GM23338 (cell line): ENCODE measurements at regions not wholly inside any gene's neighbourhood (a gene's known extent, or its start where the extent isn't known, plus 50 kb on each side); places are given as distances from the start of the nearest gene placed in this dataset.

ENCODE experiments used
- ATAC-seq: fragments of 200-7000 bp; cut with Tn5 transposase; 3 replicates; pipeline ENCODE4 v1.9.1; 2020
- DNase-seq: peaks from one replicate; pipeline ENCODE4 v3.0.0-alpha.2; 2015; ENCODE audit warnings: low spot score
- H2AFZ ChIP-seq: fragments of 200-600 bp; sonication (generic); 2 replicates; pipeline ENCODE4 v1.8.0; 2016; ENCODE audit warnings: antibody characterized with exemption, mild to moderate bottlenecking, moderate library complexity
- H3F3A ChIP-seq: fragments of 200-600 bp; sonication (generic); replicated peaks from 2 replicates; pipeline ENCODE4 v1.8.0; 2017; ENCODE audit warnings: antibody characterized with exemption, mixed run types, low read depth
- H3K27ac ChIP-seq: fragments of 200-600 bp; sonication (generic); 2 replicates; pipeline ENCODE4 v1.6.1; 2016; ENCODE audit warnings: low read depth
- H3K27me3 ChIP-seq: fragments of 200-600 bp; sonication (generic); 2 replicates; pipeline ENCODE4 v1.8.0; 2016; ENCODE audit warnings: mild to moderate bottlenecking, mixed run types, moderate library complexity; ENCODE audit not compliant: insufficient read depth
- H3K36me3 ChIP-seq: fragments of 200-600 bp; sonication (generic); 2 replicates; pipeline ENCODE4 v1.8.0; 2016; ENCODE audit warnings: mild to moderate bottlenecking; ENCODE audit not compliant: insufficient read depth
- H3K4me1 ChIP-seq: fragments of 200-600 bp; sonication (generic); 2 replicates; pipeline ENCODE4 v1.8.0; 2016; ENCODE audit warnings: mild to moderate bottlenecking, moderate library complexity; ENCODE audit not compliant: insufficient read depth
- H3K4me2 ChIP-seq: fragments of 200-600 bp; sonication (generic); 2 replicates; pipeline ENCODE4 v1.7.1; 2017; ENCODE audit warnings: mixed run types
- H3K4me3 ChIP-seq: fragments of 200-600 bp; sonication (generic); 2 replicates; pipeline ENCODE4 v1.6.1; 2016; ENCODE audit warnings: mixed run types
- H3K79me2 ChIP-seq: fragments of 200-600 bp; sonication (generic); replicated peaks from 2 replicates; pipeline ENCODE4 v1.8.0; 2017; ENCODE audit warnings: mild to moderate bottlenecking; ENCODE audit not compliant: insufficient read depth
- H3K9me2 ChIP-seq: fragments of 200-600 bp; sonication (generic); 2 replicates; pipeline ENCODE4 v1.8.0; 2017; ENCODE audit not compliant: insufficient read depth
- H4K20me1 ChIP-seq: fragments of 200-600 bp; sonication (generic); replicated peaks from 2 replicates; pipeline ENCODE4 v1.8.0; 2017; ENCODE audit warnings: mild to moderate bottlenecking; ENCODE audit not compliant: insufficient read depth
- H3K27ac Mint-ChIP-seq: 2 replicates; pipeline ENCODE4 v1.8.0; 2020; ENCODE audit warnings: inconsistent platforms, mild to moderate bottlenecking, moderate library complexity, mixed read lengths
- H3K27me3 Mint-ChIP-seq: 3 replicates; pipeline ENCODE4 v1.8.0; 2022; ENCODE audit warnings: low read depth, mild to moderate bottlenecking, moderate library complexity, mixed read lengths, inconsistent platforms; ENCODE audit not compliant: insufficient read depth, poor library complexity
- H3K36me3 Mint-ChIP-seq: 3 replicates; pipeline ENCODE4 v1.8.0; 2021; ENCODE audit warnings: low read depth, mild to moderate bottlenecking, inconsistent platforms, moderate library complexity, mixed read lengths
- H3K4me1 Mint-ChIP-seq: 3 replicates; pipeline ENCODE4 v1.8.0; 2020; ENCODE audit warnings: mild to moderate bottlenecking, inconsistent platforms, mixed read lengths
- H3K4me3 Mint-ChIP-seq: 3 replicates; pipeline ENCODE4 v1.8.0; 2021; ENCODE audit warnings: moderate library complexity, mild to moderate bottlenecking, inconsistent platforms, mixed read lengths
- H3K9me3 Mint-ChIP-seq: 3 replicates; pipeline ENCODE4 v1.8.0; 2020; ENCODE audit warnings: moderate library complexity, mild to moderate bottlenecking, inconsistent platforms, mixed read lengths
- CREB1 ChIP-seq: fragments of 250-450 bp; sonication (Bioruptor Pico); IDR thresholded peaks from 2 replicates; pipeline ENCODE4 v1.5.0; 2020; ENCODE audit warnings: low read depth, mild to moderate bottlenecking, moderate library complexity
- ETS1 ChIP-seq: IDR thresholded peaks from 2 replicates; pipeline ENCODE4 v1.6.1; 2016; ENCODE audit warnings: antibody characterized with exemption
- EZH2phosphoT487 ChIP-seq: fragments of 200-600 bp; sonication (generic); IDR thresholded peaks from one replicate; pipeline ENCODE4 v1.8.1; 2018; ENCODE audit warnings: antibody characterized with exemption; ENCODE audit not compliant: unreplicated experiment
- JUNB ChIP-seq: IDR thresholded peaks from one replicate; pipeline ENCODE4 v1.6.1; 2016; ENCODE audit warnings: antibody characterized with exemption; ENCODE audit not compliant: unreplicated experiment
- REST ChIP-seq: IDR thresholded peaks from one replicate; pipeline ENCODE4 v1.6.1; 2018; ENCODE audit warnings: antibody characterized with exemption; ENCODE audit not compliant: unreplicated experiment
- STAT1 ChIP-seq: IDR thresholded peaks from one replicate; pipeline ENCODE4 v1.6.1; 2016; ENCODE audit warnings: antibody characterized with exemption; ENCODE audit not compliant: unreplicated experiment
- ZNF114 ChIP-seq: fragments of 250-450 bp; sonication (Bioruptor Pico); IDR thresholded peaks from 2 replicates; pipeline ENCODE4 v1.5.0; 2020; ENCODE audit warnings: mild to moderate bottlenecking, moderate library complexity
- ZNF331 ChIP-seq: fragments of 250-450 bp; sonication (Bioruptor Pico); IDR thresholded peaks from 2 replicates; pipeline ENCODE4 v1.5.0; 2020; ENCODE audit warnings: low read depth, mild to moderate bottlenecking, moderate library complexity
- TF ChIP-seq, protein P1 (sequence below): fragments of 250-450 bp; sonication (Bioruptor Pico); IDR thresholded peaks from 2 replicates; pipeline ENCODE4 v1.5.0; 2020; ENCODE audit warnings: mild to moderate bottlenecking, moderate library complexity

DNA sequence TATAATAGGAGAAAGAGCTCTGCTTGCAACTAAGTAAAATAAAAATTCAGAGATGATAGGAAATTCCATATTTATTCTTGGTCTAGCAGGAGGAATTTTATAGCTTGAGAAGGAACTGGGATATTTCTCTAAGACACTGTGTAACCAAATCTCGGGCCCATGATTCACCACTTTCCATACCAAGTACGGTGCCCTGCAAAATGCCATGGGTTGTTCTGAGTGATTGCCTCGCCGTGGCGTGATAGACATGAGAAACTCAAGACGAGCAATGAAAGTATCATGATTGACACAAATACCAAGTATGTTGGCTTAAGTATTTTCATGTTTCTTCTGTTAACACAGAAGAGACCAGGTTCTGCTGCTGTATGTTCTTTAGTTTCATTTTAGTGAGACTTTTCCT is 167.2 kb downstream of the LMO4 start:
- DNase-seq = no peak
- Histone ChIP-seq H3K36me3 (no peaks in the 10 kb centered on the region), H3F3A (no peaks in the 10 kb centered on the region), H3K4me3 (no peak overlapping the region), H3K4me2 (no peak overlapping the region), H3K9me2 (no peaks in the 10 kb centered on the region), H3K27ac (no peak overlapping the region), H3K27me3 (no peaks in the 10 kb centered on the region), H3K4me1 (no peaks in the 10 kb centered on the region), H2AFZ (no peak overlapping the region), H4K20me1 (no peaks in the 10 kb centered on the region), H3K79me2 (no peaks in the 10 kb centered on the region)
- peaks cover 5% of the 10 kb centered on the region; the same call in 2 of the 3 replicates for H3K4me1 Mint-ChIP-seq
- no peaks in the 10 kb centered on the region for H3K36me3 Mint-ChIP-seq
- H3K4me3 Mint-ChIP-seq = no peak overlapping the region
- ATAC-seq = no peak
- H3K27ac Mint-ChIP-seq = no peak overlapping the region
- no peaks in the 10 kb centered on the region for H3K9me3 Mint-ChIP-seq
- no peaks in the 10 kb centered on the region for H3K27me3 Mint-ChIP-seq
- TF ChIP-seq ZNF114 (CRISPR knock-in tag) = no peak
- TF ChIP-seq ETS1 = no peak
- TF ChIP-seq ZNF331 = no peak

DNA sequence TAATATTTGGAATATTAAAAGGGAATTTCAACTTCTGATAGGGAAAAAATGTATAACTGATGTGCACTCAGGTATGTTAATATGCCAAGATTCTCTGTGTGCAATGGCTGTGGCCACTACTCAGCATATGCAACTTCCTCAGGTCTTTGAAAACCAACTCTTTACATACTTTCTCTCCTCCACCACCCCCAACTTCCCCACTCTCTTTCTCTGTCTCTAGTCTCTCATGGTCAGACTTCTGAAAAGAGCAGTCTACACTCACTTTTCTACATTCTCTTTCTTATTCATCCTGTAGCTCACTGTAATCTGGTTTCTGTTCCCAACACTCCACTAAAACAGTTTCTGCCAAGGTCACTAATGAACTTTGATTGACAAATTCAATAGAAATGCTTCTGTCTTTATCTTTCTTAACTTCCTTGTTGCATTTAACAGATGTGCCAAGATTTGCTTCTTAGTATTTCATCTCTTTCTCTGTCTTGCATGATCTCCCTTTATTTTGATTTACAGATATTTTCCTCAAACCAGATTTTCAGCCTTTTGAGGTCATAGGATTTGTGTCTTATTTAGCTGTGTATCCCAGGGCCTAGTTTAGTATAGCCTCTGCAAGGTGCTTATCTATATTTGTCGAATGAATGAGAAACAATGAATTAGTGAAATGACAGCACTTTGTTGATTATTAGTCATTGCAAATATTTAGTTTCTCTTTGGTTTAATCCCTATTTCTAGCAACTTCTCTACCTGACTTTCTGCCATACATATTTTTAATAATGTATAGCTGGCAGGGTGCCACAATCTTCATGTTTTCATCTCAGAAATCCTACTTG is 168.9 kb downstream of the LMO4 start:
- no peak overlapping the region for H2AFZ ChIP-seq
- no peaks in the 10 kb centered on the region for H3K27me3 ChIP-seq
- DNase-seq = no peak
- H3K4me2 ChIP-seq = no peak overlapping the region
- no peak overlapping the region for H3K4me3 ChIP-seq
- H3K36me3 Mint-ChIP-seq = no peaks in the 10 kb centered on the region
- no peak overlapping the region for H3K27ac ChIP-seq
- no peaks in the 10 kb centered on the region for H3K9me2 ChIP-seq
- no peaks in the 10 kb centered on the region for H4K20me1 ChIP-seq
- H3K36me3 ChIP-seq = no peaks in the 10 kb centered on the region
- no peak overlapping the region for H3K4me3 Mint-ChIP-seq
- no peak for ATAC-seq
- no peaks in the 10 kb centered on the region for H3F3A ChIP-seq
- H3K9me3 Mint-ChIP-seq = no peaks in the 10 kb centered on the region
- no peaks in the 10 kb centered on the region for H3K79me2 ChIP-seq
- H3K4me1 Mint-ChIP-seq = peaks cover 5% of the 10 kb centered on the region; the same call in 2 of the 3 replicates
- H3K4me1 ChIP-seq = no peaks in the 10 kb centered on the region
- no peak overlapping the region for H3K27ac Mint-ChIP-seq
- H3K27me3 Mint-ChIP-seq = no peaks in the 10 kb centered on the region
- TF ChIP-seq EZH2phosphoT487 (no peak), CREB1 (CRISPR knock-in tag) (no peak), JUNB (no peak), ETS1 (no peak), ZNF114 (CRISPR knock-in tag) (no peak), STAT1 (no peak), REST (no peak)
- TF ChIP-seq, protein P1, sequence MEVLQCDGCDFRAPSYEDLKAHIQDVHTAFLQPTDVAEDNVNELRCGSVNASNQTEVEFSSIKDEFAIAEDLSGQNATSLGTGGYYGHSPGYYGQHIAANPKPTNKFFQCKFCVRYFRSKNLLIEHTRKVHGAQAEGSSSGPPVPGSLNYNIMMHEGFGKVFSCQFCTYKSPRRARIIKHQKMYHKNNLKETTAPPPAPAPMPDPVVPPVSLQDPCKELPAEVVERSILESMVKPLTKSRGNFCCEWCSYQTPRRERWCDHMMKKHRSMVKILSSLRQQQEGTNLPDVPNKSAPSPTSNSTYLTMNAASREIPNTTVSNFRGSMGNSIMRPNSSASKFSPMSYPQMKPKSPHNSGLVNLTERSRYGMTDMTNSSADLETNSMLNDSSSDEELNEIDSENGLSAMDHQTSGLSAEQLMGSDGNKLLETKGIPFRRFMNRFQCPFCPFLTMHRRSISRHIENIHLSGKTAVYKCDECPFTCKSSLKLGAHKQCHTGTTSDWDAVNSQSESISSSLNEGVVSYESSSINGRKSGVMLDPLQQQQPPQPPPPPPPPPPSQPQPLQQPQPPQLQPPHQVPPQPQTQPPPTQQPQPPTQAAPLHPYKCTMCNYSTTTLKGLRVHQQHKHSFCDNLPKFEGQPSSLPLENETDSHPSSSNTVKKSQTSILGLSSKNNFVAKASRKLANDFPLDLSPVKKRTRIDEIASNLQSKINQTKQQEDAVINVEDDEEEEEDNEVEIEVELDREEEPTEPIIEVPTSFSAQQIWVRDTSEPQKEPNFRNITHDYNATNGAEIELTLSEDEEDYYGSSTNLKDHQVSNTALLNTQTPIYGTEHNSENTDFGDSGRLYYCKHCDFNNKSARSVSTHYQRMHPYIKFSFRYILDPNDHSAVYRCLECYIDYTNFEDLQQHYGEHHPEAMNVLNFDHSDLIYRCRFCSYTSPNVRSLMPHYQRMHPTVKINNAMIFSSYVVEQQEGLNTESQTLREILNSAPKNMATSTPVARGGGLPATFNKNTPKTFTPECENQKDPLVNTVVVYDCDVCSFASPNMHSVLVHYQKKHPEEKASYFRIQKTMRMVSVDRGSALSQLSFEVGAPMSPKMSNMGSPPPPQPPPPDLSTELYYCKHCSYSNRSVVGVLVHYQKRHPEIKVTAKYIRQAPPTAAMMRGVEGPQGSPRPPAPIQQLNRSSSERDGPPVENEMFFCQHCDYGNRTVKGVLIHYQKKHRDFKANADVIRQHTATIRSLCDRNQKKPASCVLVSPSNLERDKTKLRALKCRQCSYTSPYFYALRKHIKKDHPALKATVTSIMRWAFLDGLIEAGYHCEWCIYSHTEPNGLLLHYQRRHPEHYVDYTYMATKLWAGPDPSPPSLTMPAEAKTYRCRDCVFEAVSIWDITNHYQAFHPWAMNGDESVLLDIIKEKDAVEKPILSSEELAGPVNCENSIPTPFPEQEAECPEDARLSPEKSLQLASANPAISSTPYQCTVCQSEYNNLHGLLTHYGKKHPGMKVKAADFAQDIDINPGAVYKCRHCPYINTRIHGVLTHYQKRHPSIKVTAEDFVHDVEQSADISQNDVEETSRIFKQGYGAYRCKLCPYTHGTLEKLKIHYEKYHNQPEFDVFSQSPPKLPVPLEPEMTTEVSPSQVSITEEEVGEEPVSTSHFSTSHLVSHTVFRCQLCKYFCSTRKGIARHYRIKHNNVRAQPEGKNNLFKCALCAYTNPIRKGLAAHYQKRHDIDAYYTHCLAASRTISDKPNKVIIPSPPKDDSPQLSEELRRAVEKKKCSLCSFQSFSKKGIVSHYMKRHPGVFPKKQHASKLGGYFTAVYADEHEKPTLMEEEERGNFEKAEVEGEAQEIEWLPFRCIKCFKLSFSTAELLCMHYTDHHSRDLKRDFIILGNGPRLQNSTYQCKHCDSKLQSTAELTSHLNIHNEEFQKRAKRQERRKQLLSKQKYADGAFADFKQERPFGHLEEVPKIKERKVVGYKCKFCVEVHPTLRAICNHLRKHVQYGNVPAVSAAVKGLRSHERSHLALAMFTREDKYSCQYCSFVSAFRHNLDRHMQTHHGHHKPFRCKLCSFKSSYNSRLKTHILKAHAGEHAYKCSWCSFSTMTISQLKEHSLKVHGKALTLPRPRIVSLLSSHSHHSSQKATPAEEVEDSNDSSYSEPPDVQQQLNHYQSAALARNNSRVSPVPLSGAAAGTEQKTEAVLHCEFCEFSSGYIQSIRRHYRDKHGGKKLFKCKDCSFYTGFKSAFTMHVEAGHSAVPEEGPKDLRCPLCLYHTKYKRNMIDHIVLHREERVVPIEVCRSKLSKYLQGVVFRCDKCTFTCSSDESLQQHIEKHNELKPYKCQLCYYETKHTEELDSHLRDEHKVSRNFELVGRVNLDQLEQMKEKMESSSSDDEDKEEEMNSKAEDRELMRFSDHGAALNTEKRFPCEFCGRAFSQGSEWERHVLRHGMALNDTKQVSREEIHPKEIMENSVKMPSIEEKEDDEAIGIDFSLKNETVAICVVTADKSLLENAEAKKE = no peak
